ENCODE measurements at regions not wholly inside any gene's neighbourhood (a gene's known extent, or its start where the extent isn't known, plus 50 kb on each side); places are given as distances from the start of the nearest gene placed in this dataset.
"Not testable (repeated sequence)": the region's sequence is repeated elsewhere in the genome, so short reads cannot be mapped to it uniquely, and the experiment has no call there.

- no peak for DNase-seq (ENCODE audit: low read depth)
Measured at GRCh38 chr15:26024241-26024640, 161.1 kb upstream of the ATP10A start.

- no peak for DNase-seq (ENCODE audit: low read depth)
Measured at GRCh38 chr15:26023691-26024090, 160.6 kb upstream of the ATP10A start.

GRCh38 chr15:26023231-26023630 lies 160.1 kb upstream of the ATP10A start:
- no peak for DNase-seq (ENCODE audit: low read depth)

GRCh38 chr15:26020871-26021270 lies 157.7 kb upstream of the ATP10A start:
- no peak for DNase-seq (ENCODE audit: low read depth)

- no peak for DNase-seq (ENCODE audit: low read depth)
Measured at GRCh38 chr15:26017665-26018064, 154.5 kb upstream of the ATP10A start.

GRCh38 chr15:26015516-26016075 lies 152.5 kb upstream of the ATP10A start:
- no peak for DNase-seq (ENCODE audit: low read depth)

- peak; percentile 10 for DNase-seq (ENCODE audit: low read depth)
Measured at GRCh38 chr15:26013981-26014380, 150.9 kb upstream of the ATP10A start.

- DNase-seq (ENCODE audit: low read depth), result no peak
Measured at GRCh38 chr15:26011916-26012315, 148.8 kb upstream of the ATP10A start.

- no peak for DNase-seq (ENCODE audit: low read depth)
Measured at GRCh38 chr15:26007151-26007550, 144.0 kb upstream of the ATP10A start.

GRCh38 chr15:26001201-26001600 lies 138.1 kb upstream of the ATP10A start:
- no peak for DNase-seq (ENCODE audit: low read depth)

GRCh38 chr15:25993506-25993905 lies 130.4 kb upstream of the ATP10A start:
- DNase-seq (ENCODE audit: low read depth), result no peak

GRCh38 chr15:25990220-25990619 lies 127.1 kb upstream of the ATP10A start:
- no peak for DNase-seq (ENCODE audit: low read depth)

- DNase-seq (ENCODE audit: low read depth), result no peak
Measured at GRCh38 chr15:25989327-25989726, 126.2 kb upstream of the ATP10A start.

- not testable (repeated sequence) for DNase-seq (ENCODE audit: low read depth)
Measured at GRCh38 chr15:25988716-25989115, 125.6 kb upstream of the ATP10A start.

- no peak for DNase-seq (ENCODE audit: low read depth)
Measured at GRCh38 chr15:25987638-25988037, 124.5 kb upstream of the ATP10A start.

GRCh38 chr15:25985165-25985564 lies 122.0 kb upstream of the ATP10A start:
- no peak for DNase-seq (ENCODE audit: low read depth)

GRCh38 chr15:25982736-25983135 lies 119.6 kb upstream of the ATP10A start:
- no peak for DNase-seq (ENCODE audit: low read depth)

GRCh38 chr15:25981114-25981513 lies 118.0 kb upstream of the ATP10A start:
- no peak for DNase-seq (ENCODE audit: low read depth)

GRCh38 chr15:25972141-25972675 lies 109.1 kb upstream of the ATP10A start:
- no peak for DNase-seq (ENCODE audit: low read depth)

GRCh38 chr15:25971053-25971452 lies 107.9 kb upstream of the ATP10A start:
- no peak for DNase-seq (ENCODE audit: low read depth)

GRCh38 chr15:25969886-25970285 lies 106.8 kb upstream of the ATP10A start:
- no peak for DNase-seq (ENCODE audit: low read depth)

- no peak for DNase-seq (ENCODE audit: low read depth)
Measured at GRCh38 chr15:25967116-25967515, 104.0 kb upstream of the ATP10A start.

- DNase-seq (ENCODE audit: low read depth), result no peak
Measured at GRCh38 chr15:25965326-25965725, 102.2 kb upstream of the ATP10A start.

GRCh38 chr15:25960273-25960672 lies 97.1 kb upstream of the ATP10A start:
- no peak for DNase-seq (ENCODE audit: low read depth)

Data from GM04504 (cell line).